B cell (primary cell): ENCODE measurements at regions not wholly inside any gene's neighbourhood (a gene's known extent, or its start where the extent isn't known, plus 50 kb on each side); places are given as distances from the start of the nearest gene placed in this dataset.

ENCODE experiments used
- EZH2 ChIP-seq: IDR thresholded peaks from 2 replicates; pipeline ENCODE4 v1.6.1; 2012; ENCODE audit warnings: borderline replicate concordance, low read depth, mild to moderate bottlenecking, moderate library complexity, low read length; ENCODE audit not compliant: insufficient read depth, poor library complexity, severe bottlenecking
- TF ChIP-seq, protein P1 (sequence below): fragments of 200-600 bp; IDR thresholded peaks from one replicate; pipeline ENCODE4 v1.8.0; 2022; ENCODE audit warnings: antibody characterized with exemption, mild to moderate bottlenecking

DNA sequence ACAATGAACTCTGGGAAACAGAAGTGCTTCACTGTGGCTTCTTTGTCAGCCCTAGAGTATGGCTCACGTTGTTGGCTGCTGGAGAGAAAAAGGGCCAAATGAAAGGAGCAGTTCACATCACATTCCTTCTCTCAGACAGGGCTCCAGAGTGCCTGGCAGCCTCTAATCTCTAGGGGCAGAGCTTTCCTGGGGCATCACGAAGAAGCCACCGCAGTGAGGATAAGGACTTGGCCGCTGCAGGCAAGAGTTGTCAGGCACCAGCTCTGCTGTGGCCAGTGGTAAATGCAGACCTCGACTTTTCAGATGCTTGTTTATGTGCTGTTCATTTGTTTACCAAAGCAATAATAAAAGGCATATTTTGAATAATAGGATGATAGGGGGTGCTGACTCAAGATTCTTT lies 227.2 kb downstream of the ICE1 start:
- TF ChIP-seq, protein P1, sequence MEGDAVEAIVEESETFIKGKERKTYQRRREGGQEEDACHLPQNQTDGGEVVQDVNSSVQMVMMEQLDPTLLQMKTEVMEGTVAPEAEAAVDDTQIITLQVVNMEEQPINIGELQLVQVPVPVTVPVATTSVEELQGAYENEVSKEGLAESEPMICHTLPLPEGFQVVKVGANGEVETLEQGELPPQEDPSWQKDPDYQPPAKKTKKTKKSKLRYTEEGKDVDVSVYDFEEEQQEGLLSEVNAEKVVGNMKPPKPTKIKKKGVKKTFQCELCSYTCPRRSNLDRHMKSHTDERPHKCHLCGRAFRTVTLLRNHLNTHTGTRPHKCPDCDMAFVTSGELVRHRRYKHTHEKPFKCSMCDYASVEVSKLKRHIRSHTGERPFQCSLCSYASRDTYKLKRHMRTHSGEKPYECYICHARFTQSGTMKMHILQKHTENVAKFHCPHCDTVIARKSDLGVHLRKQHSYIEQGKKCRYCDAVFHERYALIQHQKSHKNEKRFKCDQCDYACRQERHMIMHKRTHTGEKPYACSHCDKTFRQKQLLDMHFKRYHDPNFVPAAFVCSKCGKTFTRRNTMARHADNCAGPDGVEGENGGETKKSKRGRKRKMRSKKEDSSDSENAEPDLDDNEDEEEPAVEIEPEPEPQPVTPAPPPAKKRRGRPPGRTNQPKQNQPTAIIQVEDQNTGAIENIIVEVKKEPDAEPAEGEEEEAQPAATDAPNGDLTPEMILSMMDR, result no peak
- TF ChIP-seq EZH2, result no peak
